HG03064 (cell line): ENCODE measurements at regions not wholly inside any gene's neighbourhood (a gene's known extent, or its start where the extent isn't known, plus 50 kb on each side); places are given as distances from the start of the nearest gene placed in this dataset.

Source experiments
- ATAC-seq: cut with Tn5 transposase; IDR thresholded peaks from one replicate; pipeline ENCODE4 v1.9.1; 2021; ENCODE audit warnings: low read depth; ENCODE audit not compliant: unreplicated experiment

- ATAC-seq: no peak
Measured at GRCh38 chr1:228964178-228965089, 229.2 kb downstream of the RHOU start.

- no peak for ATAC-seq
Measured at GRCh38 chr1:228968891-228969606, 233.8 kb downstream of the RHOU start.

- no peak for ATAC-seq
Measured at GRCh38 chr1:228969953-228970800, 234.9 kb downstream of the RHOU start.

GRCh38 chr1:228972576-228972975, 237.3 kb downstream of the RHOU start:
- no peak for ATAC-seq

- ATAC-seq: no peak
Measured at GRCh38 chr1:228974273-228974672, 239.0 kb downstream of the RHOU start.

GRCh38 chr1:228975238-228975907, 240.1 kb downstream of the RHOU start:
- no peak for ATAC-seq

GRCh38 chr1:228976316-228976715, 241.0 kb downstream of the RHOU start:
- ATAC-seq: no peak

GRCh38 chr1:228977307-228977706, 242.0 kb downstream of the RHOU start:
- no peak for ATAC-seq

- no peak for ATAC-seq
Measured at GRCh38 chr1:228977741-228978140, 242.5 kb downstream of the RHOU start.

GRCh38 chr1:228978484-228979324, 243.4 kb downstream of the RHOU start:
- ATAC-seq: no peak

GRCh38 chr1:228979325-228979699, 244.0 kb downstream of the RHOU start:
- no peak for ATAC-seq

GRCh38 chr1:228979774-228980173, 244.5 kb downstream of the RHOU start:
- ATAC-seq: no peak

GRCh38 chr1:228980232-228980937, 245.1 kb downstream of the RHOU start:
- ATAC-seq: no peak

- no peak for ATAC-seq
Measured at GRCh38 chr1:228982637-228983036, 247.4 kb downstream of the RHOU start.

- no peak for ATAC-seq
Measured at GRCh38 chr1:228983231-228983660, 248.0 kb downstream of the RHOU start.

- no peak for ATAC-seq
Measured at GRCh38 chr1:228983661-228984060, 248.4 kb downstream of the RHOU start.

GRCh38 chr1:228984107-228984506, 248.8 kb downstream of the RHOU start:
- no peak for ATAC-seq

GRCh38 chr1:228984646-228985631, 249.7 kb downstream of the RHOU start:
- ATAC-seq: no peak
